Left hindlimb (tissue), 1 donor: ENCODE measurements at regions not wholly inside any gene's neighbourhood (a gene's known extent, or its start where the extent isn't known, plus 50 kb on each side); places are given as distances from the start of the nearest gene placed in this dataset.
"Not testable (repeated sequence)": the region's sequence is repeated elsewhere in the genome, so short reads cannot be mapped to it uniquely, and the experiment has no call there.

Source experiments
- DNase-seq: peaks from one replicate; pipeline ENCODE4 v3.0.0-alpha.2; 2018

DNA sequence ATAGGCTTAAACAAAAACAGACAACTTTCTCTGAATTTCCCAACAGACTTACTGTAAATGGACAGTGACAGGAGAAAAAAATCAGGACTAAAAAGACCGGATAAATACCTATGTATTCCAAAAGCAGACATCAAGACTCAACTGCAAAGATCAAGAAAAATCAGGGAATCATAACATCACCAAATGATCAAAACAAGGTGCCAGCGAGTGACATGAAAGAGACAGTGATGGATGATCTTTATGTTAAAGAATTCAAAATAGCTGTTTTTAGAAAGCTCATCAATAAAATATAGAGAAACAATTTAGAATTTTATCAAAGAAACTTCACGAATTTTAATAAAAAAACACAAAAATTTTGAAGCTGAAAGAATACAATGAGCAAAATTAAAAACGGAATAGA lies 952.5 kb upstream of the ATXN7L3B start:
- DNase-seq, result no peak

DNA sequence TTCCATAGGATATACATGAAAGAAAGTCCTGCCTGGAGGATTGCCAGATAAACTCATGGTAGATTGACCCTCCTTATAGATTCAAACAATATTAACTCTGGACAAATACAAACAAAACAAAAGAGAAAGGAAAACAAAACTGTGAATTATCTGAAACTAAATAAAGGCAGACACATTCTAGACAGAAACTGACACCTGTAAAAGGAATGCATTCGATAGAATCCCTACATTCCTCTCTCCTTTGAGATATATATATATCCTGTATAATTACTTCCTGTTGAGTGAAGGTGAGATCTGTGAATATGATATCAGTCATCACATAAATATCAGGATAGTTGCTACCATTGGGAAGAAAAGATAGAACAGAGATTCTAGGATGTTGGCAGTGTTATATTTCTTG lies 948.4 kb upstream of the ATXN7L3B start:
- DNase-seq, result no peak

DNA sequence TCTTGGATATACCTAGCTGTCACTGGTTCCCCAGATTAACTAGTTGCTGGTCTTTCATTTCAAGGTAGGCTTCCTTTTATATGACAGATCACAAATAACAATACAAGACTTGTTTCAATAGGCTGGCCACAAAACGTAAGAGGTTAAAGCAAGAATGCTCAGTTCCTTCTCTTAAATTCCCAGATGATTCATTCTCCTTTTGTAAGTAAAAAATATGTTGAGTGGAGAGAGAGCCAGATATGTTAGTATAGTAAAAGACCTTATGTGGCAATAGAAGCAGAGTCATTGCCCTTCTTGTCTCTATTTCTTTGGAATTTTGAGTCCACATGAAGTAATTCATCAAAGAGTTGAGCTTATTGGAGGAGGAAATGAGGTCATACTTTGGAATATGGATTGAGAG lies 939.0 kb upstream of the ATXN7L3B start:
- no peak for DNase-seq

DNA sequence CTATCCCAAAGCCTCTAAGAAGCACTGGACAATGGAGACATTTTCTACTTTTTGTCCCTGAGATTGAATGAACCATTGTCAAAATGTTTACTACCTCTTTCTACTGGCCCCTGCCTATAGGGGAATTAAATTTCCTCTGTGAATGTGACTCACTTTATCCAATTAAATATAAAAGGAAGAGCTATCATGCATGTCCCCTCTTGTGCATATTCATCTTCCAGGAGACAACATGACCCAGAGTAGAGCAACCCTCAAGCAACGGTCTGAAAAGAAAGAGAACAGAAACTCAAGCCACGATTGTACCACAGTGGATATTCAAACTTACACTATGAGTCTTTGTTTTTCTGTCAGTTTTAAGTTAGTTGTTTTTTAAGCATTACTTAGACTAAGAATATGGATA lies 938.4 kb upstream of the ATXN7L3B start:
- DNase-seq, result no peak

DNA sequence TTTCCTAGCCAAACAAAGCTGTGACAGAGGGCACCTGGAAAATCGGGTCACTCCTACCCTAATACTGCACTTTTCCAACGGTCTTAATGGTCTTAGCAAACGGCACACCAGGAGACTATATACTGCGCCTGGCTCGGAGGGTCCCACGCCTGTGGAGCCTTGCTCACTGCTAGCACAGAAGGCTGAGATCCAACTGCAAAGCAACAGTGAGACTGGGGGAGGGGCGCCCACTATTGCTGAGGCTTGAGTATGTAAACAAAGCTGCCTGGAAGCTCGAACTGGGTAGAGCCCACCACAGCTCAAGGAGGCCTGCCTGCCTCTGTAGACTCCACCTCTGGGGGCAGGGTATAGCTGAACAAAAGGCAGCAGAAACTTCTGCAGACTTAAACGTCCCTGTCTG lies 931.7 kb upstream of the ATXN7L3B start:
- DNase-seq, result not testable (repeated sequence)

DNA sequence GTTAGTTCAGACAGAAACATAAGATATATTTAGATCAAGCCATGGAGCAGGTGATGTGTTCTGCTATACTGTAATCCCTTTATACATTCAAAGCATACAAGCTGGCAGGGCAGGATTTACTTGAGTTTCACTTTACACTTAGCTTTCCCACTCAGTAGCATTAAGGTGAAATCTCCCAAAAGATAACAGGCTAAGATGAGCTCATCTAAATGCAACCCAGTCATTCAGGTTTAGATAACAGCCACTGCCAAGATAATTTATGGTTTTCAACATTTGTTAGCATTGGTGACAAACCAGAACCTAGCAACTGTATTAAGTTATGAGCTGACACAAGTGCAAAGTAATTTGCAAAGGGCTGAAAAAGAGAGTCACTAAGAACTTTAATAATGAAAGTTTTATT lies 925.1 kb upstream of the ATXN7L3B start:
- DNase-seq, result no peak

DNA sequence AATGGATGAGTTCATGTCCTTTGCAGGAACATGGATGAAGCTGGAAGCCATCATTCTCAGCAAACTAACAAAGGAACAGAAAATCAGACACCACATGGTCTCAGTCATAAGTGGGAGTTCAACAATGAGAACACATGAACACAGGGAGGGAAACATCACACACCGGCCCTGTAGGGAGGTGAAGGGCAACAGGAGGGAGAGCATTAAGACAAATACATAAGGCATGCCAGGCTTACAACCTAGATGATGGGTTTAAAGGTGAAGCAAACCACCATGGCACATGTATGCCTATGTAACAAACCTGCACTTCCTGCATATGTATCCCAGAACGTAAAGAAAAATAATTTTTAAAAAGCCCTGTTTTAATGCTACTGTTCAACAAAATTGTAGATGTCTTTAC lies 914.2 kb upstream of the ATXN7L3B start:
- DNase-seq, result no peak

DNA sequence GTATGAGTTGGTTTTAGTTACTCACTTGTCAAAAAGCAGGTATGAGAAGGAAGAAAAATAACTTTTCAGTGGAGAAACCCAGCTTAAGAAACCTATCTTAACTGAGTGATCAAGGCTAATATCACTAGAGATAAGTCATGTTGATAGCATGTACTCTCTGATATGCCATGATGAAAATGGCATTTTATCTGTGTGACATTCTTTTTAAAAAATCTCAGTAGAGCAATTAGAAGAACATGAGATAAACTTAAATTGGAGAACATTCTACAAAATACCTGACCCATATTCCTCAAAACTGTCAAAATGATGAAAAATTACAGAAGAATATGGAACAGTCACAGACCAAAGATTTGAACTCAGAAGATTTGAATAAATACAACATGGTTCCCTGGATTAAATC lies 912.4 kb upstream of the ATXN7L3B start:
- no peak for DNase-seq

DNA sequence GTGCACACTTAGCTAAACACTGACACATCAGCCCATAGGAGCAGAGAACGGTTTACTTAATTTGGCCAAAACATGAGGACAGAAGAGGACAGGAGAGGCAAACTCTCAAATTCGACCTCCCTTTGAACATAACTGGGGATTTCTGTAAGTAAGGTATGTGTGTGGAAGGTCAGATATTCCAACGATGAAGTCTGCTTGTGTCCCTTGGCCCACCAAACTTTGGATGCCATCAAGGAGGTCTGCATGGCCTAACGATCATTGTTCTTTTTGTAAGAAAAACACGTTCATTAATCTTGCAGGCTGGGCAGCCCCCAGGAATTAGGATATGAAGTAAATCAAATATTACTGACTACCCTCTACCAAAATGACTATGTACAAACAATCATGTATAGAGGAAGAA lies 908.5 kb upstream of the ATXN7L3B start:
- DNase-seq, result no peak

DNA sequence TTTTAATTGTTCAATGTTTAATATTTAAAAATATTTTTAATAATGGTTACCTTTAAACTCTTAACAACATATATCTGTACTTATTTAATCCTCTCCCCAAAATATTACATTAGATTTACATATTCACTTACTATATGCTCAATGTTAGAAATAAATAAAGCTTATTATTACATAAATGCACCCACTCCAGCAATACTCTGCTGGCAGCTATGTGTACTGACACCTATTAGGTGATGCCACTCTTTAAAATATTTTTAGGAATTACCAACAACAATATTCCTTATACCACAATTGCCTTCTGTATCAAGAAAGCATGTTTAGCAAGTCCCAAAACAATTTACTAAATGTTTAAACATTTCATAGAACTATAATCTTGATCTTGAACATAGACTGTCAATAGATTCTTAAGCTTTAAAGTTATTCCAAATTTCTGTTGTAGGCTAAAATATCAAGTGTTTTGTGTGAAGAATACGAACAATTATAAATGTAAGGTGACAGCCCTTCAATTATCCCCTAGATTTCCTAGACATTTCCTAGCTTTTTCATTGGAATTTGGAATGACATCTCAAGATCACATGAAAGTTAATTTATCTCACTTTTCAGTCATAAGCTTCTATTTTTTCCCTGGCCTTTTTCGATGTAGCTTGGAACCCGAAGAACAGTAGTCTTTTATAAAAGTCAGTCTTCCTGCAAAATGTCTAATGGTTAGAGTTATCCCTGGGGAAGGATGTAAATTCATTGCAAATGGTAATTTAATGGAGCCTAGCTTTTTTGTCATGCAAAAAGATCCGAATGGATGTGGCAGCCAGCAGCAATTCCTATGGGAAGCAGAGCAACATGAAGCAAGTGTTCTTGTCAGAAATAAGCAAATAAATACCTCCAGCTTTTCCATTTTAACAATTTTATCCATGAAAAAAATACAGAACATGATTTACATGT lies 907.5 kb upstream of the ATXN7L3B start:
- DNase-seq, result no peak

DNA sequence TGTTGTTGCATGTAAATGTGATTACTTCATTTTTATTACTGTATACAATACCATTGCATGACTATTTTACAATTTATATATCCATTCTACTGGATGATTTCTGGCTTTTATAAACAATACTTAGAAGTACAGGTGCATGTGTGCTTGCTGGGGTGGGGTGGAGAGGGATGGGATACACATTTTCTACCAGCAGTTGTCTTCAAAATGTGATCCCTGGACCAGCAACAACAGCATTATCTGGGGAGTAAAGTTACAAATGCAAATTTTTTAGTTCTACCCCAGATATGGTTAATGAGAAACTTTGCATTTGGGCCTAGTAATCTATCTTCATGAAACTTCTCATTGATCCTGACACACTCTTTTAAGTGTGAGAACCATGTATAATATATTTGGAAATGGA lies 905.4 kb upstream of the ATXN7L3B start:
- no peak for DNase-seq

DNA sequence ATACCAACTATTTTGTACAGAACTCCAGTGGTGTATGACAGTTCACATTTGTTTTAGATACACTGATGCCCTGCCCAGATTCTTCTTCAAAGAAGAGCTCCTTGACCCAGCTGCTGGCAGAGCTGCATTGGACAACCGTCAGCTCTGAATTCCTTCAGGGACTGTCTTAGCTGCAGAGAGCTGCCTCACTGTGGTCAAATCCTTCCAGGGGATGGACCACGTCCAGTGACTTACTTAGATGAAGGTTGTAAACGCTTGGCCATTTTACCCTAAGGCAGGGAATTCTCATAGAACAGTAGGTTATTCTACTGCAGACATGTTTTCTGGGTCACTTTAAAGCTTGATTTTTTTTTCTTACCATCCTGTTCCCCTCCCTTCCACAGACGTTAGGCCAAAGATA lies 905.0 kb upstream of the ATXN7L3B start:
- no peak for DNase-seq

DNA sequence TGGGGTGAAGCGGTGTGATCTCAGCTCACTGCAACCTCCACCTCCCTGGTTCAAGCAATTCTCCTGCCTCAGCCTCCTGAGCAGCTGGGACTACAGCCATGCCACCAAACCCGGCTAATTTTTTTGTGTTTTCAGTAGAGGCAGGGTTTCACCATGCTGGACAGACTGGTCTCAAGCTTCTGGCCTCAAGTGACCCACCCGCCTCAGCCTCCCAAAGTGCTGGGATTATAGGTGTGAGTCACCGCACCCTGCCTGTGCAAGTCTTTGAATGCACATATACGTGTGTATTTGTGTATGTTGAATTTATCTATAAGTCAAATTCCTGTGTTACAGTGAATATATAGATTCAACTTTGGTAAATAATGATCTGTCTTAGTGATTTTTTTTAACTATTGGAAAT lies 898.2 kb upstream of the ATXN7L3B start:
- DNase-seq, result not testable (repeated sequence)

DNA sequence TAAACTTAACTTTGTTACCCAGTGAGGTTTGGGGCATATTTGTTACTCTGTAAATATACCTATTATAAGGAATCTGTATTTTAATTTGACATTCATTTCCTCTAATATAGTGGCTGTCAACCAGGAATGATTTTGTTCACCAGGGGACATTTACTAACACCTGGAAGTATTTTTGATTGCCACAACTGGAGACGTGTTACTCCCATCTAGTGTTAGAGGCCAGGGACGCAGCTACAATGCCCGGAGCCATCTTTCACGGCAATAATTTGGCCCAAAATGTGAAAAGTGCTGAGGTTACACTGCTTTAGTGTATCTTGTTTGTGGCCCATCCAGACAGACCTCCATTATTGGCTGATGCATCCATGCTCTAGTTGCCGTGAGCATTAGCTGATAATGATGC lies 881.3 kb upstream of the ATXN7L3B start:
- DNase-seq, result no peak

DNA sequence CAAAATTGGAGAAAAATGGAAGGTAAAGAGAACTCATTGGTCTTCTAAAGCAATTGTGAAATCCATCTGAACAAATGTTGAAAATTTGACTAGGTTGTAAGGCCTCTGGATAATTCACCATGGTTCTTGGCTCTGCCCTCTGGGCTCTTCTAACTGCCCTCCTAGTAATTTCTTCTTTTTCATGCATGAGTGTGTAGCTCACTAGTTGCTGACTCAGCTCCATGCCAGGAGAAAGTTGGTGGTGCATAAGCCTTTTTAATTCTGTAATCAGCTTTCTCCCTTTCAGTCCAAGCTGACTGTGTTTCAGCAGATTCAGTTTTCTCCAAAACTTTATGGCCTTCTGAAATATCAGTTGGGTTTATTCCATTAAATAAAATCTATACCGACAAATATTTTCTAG lies 877.8 kb upstream of the ATXN7L3B start:
- DNase-seq, result no peak

DNA sequence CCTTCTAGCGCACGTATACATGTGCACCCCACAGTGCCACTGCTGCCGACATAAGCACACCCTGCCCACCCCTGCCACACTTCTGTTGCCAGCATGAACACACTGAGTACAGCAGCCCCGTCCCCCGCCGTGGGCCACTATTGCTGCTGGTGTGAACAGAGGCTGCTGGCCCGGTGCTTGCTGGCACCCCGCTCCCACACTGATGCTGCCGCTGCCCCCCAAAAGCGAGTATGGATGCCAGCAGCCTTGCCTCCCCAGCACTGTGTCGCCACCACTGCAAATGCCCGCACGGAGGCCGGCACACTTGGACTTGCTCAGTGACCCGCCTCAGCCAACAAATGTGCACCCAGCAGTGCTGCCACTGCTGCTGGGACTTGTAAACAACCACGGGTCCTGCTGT lies 872.4 kb upstream of the ATXN7L3B start:
- DNase-seq, result no peak

DNA sequence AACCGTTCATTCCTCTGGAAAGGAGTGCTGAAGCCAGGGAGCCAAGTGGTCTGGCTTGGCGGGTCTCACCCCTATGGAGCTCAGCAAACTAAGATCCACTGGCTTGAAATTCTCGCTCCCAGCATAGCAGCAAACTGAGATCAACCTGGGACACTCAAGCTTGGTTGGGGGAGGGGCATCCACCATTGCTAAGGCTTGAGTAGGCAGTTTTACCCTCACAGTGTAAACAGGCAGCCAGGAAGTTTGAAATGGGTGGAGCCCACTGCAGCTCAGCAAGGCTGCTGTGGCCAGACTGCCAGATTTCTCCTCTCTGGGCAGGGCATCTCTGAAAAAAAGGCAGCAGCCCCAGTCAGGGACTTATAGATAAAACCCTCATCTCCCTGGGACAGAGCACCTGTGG lies 866.1 kb upstream of the ATXN7L3B start:
- not testable (repeated sequence) for DNase-seq

DNA sequence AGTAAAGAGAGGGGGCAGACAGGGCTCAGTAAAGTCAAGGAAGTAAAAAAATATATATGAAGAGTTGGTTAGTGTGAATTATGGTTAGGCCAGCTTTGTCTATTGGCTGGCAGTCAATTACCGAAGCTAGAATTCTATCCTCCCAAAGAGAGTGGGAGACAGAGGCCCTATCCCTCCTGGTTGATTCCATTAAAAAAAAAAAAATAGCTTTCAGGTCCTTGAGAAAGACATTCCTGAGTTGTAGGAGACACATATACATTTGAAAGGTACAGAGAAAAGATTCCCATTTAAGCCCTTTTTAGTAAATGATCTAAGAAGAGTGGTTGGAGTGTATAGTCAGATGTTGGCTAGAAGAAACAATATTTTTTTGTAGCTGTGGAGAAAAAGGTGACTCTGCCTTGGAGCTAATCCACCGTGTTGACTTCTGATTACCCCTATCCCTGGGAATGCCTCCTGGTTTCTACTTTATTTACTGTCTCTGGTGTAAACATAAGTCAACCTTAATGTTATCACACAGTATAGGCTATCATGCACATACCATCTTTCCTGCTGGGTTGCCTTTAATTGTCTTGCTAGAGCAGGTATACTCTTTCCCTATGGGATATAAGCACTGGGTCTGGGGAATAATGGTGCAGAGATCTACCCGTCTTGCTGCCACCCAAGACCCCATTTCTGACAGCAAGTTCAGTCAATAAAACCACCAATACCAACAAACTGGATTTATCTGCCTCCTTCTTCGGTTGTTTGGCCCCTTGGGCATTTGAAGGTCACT lies 859.9 kb upstream of the ATXN7L3B start:
- DNase-seq, result no peak

DNA sequence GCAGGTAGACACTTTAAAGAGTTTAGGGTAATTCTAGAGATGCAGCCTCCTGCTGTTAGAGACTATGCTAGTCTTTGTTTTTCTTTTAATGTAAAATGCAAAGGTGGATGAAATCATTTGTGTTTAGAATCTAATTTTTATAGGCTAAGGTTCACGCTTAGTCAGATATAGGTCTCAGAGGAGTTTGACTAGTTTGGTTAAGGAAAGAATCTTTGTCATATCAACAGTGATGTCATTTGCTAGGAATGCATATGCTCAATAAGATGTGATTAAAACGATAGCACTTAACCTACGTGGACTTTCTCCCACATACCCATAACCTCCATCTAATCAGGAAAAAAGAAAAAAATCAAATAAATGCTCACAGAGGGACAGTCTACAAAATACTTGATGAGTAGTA lies 859.3 kb upstream of the ATXN7L3B start:
- DNase-seq, result no peak

DNA sequence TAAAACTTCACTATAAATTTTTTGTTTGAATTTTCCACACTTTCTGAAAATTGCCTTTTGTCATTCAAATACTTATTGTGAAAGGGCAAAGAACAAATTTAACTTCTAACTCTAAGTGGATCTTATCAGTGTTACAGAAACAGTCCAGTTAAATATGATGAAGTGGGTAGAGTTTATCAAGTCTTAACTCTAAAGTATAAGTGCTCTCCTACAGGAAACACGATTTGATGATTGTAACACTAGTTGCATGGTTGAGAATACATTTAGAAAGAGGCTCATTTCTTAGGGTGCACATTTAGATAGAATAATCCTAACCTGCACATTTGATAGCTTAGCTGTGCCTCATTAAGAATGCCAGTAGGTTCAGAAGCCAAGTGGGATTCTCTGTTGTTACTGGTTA lies 838.3 kb upstream of the ATXN7L3B start:
- no peak for DNase-seq

DNA sequence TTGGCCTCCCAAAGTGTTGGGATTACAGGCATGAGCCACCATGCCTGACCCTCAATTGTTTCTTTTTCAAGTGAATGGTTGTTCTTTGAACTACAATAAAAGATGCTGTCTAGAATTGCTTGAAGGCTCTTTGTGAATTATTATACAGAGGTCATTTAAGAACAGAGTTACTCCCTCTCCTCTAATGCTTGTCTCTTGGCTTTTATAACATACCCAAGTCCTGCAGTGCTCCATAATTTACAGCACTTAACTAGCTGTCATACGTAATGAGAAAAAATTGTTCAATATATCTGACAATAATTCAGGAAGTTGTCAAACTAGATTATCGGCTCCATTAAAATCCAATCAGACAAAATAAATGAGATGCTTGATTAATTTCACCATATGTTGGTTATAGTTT lies 823.0 kb upstream of the ATXN7L3B start:
- DNase-seq, result no peak

DNA sequence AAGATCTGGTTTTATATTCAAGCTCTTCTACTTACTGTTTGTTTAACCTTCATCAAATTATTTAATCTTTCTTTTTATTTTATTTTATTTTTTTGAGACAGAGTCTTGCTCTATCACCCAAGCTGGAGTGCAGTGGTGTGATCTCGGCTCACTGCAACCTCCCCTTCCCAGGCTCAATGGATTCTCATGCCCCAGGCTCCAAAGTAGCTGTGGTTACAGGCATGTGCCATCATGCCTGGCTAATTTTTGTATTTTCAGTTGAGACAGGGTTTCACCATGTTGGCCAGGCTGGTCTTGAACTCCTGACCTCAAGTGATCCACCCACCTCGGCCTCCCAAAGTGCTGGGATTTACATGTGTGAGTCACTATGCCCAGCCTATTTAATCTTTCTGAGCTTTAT lies 821.5 kb upstream of the ATXN7L3B start:
- DNase-seq, result not testable (repeated sequence)

DNA sequence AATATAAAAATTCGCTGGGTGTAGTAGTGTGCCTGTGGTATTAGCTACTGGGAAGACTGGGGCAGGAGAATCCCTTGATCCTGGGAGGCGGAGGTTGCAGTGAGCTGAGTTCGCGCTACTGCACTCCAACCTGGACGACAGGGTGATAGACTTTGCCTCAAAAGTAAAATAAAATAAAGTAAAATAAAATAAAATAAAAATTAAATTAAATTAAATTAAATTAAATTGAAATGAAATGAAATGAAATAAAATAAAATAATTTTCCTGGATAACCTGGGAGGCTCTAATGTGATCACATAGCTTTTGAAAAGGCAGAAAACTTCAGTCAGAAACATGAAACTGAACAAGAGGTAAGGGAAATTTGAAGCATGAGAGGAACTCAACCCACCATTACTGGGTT lies 818.4 kb upstream of the ATXN7L3B start:
- no peak for DNase-seq

DNA sequence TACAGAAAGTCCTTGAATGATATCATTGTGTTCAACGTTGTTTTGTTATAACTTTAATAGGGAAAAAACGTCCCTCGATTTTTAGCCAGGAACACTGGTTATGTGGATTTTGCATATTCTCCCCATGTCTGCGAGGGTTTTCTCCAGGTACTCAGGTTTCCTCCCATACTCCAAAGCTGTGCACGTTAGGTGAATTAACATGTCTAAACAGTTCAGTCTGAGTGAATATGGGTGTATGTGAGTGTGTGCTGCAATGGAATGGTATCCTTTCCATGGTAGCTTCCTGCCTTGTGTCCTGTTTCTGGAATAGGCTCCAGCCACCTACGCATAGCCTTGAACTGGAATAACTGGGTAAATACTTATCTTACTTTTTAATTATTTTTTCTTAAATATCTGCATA lies 810.8 kb upstream of the ATXN7L3B start:
- no peak for DNase-seq
